ENCODE measurements at regions not wholly inside any gene's neighbourhood (a gene's known extent, or its start where the extent isn't known, plus 50 kb on each side); places are given as distances from the start of the nearest gene placed in this dataset.
A peak's percentile ranks its signal among the peaks of the same experiment; 100 is the strongest.

DNA sequence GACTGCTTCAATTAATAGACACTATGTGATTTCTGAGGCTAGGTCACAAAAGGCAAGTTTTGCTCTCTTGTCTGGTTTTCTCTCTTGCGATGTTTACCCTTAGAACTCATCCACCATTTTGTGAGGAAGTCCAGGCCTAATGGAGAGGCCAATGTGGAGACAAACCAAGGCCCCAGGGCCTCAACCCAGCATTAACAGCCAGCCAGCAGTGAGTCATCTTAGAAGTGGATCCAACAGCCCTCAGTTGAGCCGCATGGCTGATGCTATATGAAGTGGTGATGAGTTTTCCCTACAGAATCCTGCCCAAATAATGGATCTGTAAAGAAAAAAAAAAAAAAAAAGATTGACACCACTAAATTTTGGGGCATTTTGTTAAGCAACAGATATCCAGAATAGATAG is 95.1 kb downstream of the DNTTIP2 start:
- Histone ChIP-seq H3K4me3 (no peak overlapping the region), H3K27me3 (no peaks in the 10 kb centered on the region), H3K27ac (no peak overlapping the region), H3K9me3 (replicated peaks) (no peaks in the 10 kb centered on the region), H3K4me1 (peaks cover 16% of the 10 kb centered on the region), H3K36me3 (no peaks in the 10 kb centered on the region)
- DNase-seq, result no peak

DNA sequence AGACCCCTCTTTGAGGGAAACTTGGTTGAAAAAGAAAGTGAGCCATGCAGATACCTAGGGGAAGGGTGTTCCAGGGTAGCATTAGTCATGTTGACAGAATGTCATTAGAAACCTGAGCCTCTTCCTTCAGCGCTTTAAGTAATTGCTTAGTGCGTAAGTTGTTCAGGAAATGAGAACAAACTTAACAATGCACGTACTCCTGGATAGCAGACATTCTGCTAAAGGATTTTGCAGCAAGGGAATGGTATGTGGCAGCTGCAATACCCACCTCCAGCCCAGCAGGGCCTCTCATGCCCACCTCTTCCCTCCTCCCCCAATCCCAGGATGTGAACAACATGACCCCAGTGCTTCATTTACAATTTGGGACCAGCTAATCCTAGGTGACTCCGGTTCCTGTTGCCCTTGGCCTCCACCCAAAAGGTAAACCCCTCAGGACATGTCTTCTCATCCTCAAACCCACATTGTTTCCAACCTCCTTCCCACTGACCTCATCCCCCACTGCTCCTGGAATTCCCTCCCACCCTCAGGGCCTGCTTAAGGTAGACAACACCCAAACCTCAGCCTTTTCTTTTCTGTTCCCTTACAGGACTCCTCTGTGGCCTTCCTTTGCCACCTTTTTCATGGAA is 98.0 kb upstream of the BCAR3 start:
- Histone ChIP-seq H3K36me3 (no peaks in the 10 kb centered on the region), H3K27me3 (no peaks in the 10 kb centered on the region), H3K27ac (peak overlapping the region; percentile 68), H3K4me1 (peaks cover 32% of the 10 kb centered on the region), H3K9me3 (replicated peaks) (no peaks in the 10 kb centered on the region), H3K4me3 (no peak overlapping the region)
- DNase-seq, result peak; percentile 92 to 95

GRCh38 chr1:93778457-93778856 is 96.8 kb upstream of the BCAR3 start:
- no peak overlapping the region for H3K4me3 ChIP-seq
- H3K36me3 ChIP-seq, result no peaks in the 10 kb centered on the region
- H3K27me3 ChIP-seq, result no peaks in the 10 kb centered on the region
- no peaks in the 10 kb centered on the region for H3K9me3 ChIP-seq (replicated peaks)
- DNase-seq, result no peak
- H3K4me1 ChIP-seq, result peaks cover 42% of the 10 kb centered on the region
- H3K27ac ChIP-seq, result no peak overlapping the region

DNA sequence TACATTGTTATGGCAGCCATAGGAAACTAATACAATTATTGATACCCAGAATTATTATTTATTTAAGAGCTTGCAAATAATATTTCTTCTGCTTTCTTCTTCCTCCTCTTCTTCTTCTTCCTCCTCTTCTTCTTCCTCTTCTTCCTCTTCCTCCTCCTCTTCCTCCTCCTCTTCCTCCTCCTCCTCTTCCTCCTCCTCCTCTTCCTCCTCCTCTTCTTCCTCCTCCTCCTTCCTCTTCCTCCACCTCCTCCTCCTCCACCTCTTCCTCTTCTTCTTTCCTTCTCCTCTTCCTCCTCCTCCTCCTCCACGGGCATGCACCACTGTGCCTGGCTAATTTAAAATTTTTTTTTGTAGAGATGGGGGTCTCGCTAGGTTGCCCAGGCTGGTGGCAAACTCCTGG is 95.6 kb upstream of the BCAR3 start:
- Histone ChIP-seq H3K9me3 (replicated peaks) (no peaks in the 10 kb centered on the region), H3K4me3 (no peak overlapping the region), H3K36me3 (no peaks in the 10 kb centered on the region), H3K4me1 (peaks cover 51% of the 10 kb centered on the region), H3K27me3 (no peaks in the 10 kb centered on the region), H3K27ac (no peak overlapping the region)
- DNase-seq, result no peak

- no peaks in the 10 kb centered on the region for H3K36me3 ChIP-seq
- no peak overlapping the region for H3K27ac ChIP-seq
- H3K9me3 ChIP-seq (replicated peaks), result no peaks in the 10 kb centered on the region
- no peaks in the 10 kb centered on the region for H3K27me3 ChIP-seq
- H3K4me1 ChIP-seq, result peaks cover 54% of the 10 kb centered on the region
- DNase-seq, result no peak
- no peak overlapping the region for H3K4me3 ChIP-seq
Measured at GRCh38 chr1:93776728-93777127, 95.1 kb upstream of the BCAR3 start.

- Histone ChIP-seq H3K4me1 (peaks cover 55% of the 10 kb centered on the region), H3K9me3 (replicated peaks) (no peaks in the 10 kb centered on the region), H3K27ac (no peak overlapping the region), H3K36me3 (no peaks in the 10 kb centered on the region), H3K27me3 (no peaks in the 10 kb centered on the region), H3K4me3 (no peak overlapping the region)
- peak in 1 of 2 experiments; percentile 35 for DNase-seq
Measured at GRCh38 chr1:93775224-93775623, 93.6 kb upstream of the BCAR3 start.

DNA sequence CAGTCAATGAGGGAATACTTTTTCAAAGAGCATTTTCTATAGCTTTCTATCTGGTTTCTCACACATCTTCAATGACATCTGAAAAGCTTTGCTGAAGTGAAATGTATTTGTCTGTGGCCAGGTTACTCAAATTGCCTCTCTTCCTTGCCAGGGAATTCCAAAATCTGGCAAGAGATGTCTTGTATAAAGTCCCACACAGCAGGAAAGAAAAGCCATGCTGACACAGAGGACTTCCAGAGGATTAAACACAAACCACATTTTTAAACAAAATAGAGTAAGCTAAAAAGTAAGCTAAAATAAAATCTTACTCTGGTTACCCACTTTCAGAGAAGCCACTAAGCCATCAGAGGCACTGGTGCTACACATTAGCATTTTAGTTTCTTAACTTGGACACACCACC is 93.1 kb upstream of the BCAR3 start:
- Histone ChIP-seq H3K36me3 (no peaks in the 10 kb centered on the region), H3K9me3 (replicated peaks) (no peaks in the 10 kb centered on the region), H3K27ac (no peak overlapping the region), H3K27me3 (no peaks in the 10 kb centered on the region), H3K4me1 (peaks cover 55% of the 10 kb centered on the region), H3K4me3 (no peak overlapping the region)
- peak in 1 of 2 experiments; percentile 67 for DNase-seq

DNA sequence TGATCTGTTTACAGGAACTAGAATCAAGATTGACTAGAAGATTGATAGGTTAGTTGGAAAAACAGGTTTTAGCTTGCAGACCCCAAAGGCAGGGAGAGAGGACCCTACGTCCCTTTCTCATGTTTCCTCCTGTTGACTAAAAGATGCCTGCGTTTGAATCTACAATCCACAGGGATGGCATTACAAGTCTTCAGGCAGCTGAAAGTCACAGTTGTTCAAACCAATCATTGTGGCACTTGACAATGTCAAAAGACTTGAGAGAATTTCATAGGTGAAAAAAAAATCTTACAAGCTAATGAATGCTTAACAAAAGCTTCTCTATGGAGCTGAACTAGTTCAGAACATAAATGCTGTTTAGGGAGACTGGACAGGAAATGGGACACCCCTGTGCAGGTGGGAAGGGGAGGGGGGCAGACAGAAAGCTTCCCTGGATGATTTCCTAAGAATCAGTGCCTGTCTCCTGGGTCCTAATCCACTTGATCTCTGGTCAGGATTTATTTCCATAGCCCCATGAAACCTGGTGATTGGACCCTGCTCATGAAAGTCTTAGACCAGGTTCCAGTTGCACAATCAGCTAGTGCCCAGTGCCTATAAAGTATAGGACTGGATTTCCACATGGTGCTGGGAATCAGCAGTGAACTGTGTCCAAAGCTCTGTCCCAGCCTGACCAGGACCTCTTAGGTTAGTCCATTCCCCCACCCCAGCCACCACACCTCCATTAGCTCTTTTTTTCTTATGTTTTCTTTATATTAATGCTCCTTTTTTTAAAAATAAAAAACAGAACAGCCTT is 91.6 kb upstream of the BCAR3 start:
- DNase-seq, result peak; percentile 69 to 90
- Histone ChIP-seq H3K27me3 (no peaks in the 10 kb centered on the region), H3K4me3 (no peak overlapping the region), H3K9me3 (replicated peaks) (no peaks in the 10 kb centered on the region), H3K27ac (peak overlapping the region; percentile 34; the same call in 1 of the 2 replicates), H3K36me3 (no peaks in the 10 kb centered on the region), H3K4me1 (peaks cover 56% of the 10 kb centered on the region)

DNA sequence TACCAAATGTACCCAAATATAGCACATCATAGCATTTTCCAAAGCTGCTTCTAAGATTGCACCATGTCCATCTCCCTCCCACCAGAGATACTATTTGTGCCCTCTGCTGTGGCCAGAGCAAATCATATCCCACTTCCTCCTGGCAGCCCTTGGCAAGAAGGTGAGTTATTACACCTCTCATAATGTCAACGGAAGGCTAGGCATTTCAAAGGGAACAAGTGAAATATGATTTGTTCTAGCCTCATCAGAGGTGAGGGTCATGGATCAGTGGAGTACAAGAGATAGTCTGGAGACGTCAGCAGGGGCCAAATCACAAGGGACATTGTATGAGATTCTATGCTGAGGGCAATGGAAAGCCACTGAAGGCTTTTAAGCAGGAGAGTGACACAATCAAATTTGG is 90.2 kb upstream of the BCAR3 start:
- peaks cover 67% of the 10 kb centered on the region for H3K4me1 ChIP-seq
- no peak overlapping the region for H3K4me3 ChIP-seq
- no peaks in the 10 kb centered on the region for H3K36me3 ChIP-seq
- no peak overlapping the region for H3K27ac ChIP-seq
- H3K9me3 ChIP-seq (replicated peaks), result no peaks in the 10 kb centered on the region
- no peaks in the 10 kb centered on the region for H3K27me3 ChIP-seq
- DNase-seq, result no peak

GRCh38 chr1:93770640-93771039 is 89.0 kb upstream of the BCAR3 start:
- Histone ChIP-seq H3K4me3 (no peak overlapping the region), H3K9me3 (replicated peaks) (no peaks in the 10 kb centered on the region)
- peak in 1 of 2 experiments; percentile 70 for DNase-seq

GRCh38 chr1:93769777-93770176 is 88.1 kb upstream of the BCAR3 start:
- Histone ChIP-seq H3K27ac (no peak overlapping the region), H3K4me1 (peaks cover 65% of the 10 kb centered on the region), H3K36me3 (no peaks in the 10 kb centered on the region), H3K4me3 (no peak overlapping the region), H3K27me3 (no peaks in the 10 kb centered on the region), H3K9me3 (replicated peaks) (no peaks in the 10 kb centered on the region)
- DNase-seq, result no peak

More at GRCh38 chr1:93770640-93771039, 89.0 kb upstream of the BCAR3 start:
- Histone ChIP-seq H3K27me3 (no peaks in the 10 kb centered on the region), H3K27ac (no peak overlapping the region), H3K36me3 (no peaks in the 10 kb centered on the region), H3K4me1 (peaks cover 74% of the 10 kb centered on the region)

GRCh38 chr1:93768380-93768863 is 86.8 kb upstream of the BCAR3 start:
- Histone ChIP-seq H3K27me3 (no peaks in the 10 kb centered on the region), H3K9me3 (replicated peaks) (no peaks in the 10 kb centered on the region), H3K27ac (peak overlapping the region; percentile 40), H3K4me1 (peaks cover 54% of the 10 kb centered on the region), H3K36me3 (no peaks in the 10 kb centered on the region), H3K4me3 (peak overlapping the region; percentile 38)
- DNase-seq, result peak in 1 of 2 experiments; percentile 62

DNA sequence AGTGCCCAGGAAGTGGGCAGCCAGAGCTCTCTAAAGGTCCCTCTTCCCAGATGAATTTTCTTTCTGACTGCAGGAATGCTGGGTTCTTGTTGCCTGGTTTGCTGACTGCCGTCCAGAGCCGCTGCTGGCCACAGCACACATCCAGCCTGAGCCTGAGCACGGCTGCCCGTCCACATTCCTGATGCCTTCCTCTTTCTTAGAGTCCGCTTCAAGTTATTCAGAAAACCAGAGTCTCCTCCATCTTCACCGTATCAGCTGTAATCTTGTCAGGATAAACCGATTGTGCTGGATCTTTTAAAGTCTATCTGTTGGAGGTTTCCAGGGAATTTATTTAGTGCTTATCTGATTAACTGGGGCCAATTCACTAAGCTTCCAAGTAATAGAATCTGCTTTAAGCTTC is 84.8 kb upstream of the BCAR3 start:
- H3K36me3 ChIP-seq, result no peaks in the 10 kb centered on the region
- peak in 1 of 2 experiments; percentile 44 for DNase-seq
- no peaks in the 10 kb centered on the region for H3K27me3 ChIP-seq
- no peak overlapping the region for H3K27ac ChIP-seq
- H3K4me1 ChIP-seq, result peaks cover 39% of the 10 kb centered on the region
- H3K9me3 ChIP-seq (replicated peaks), result no peaks in the 10 kb centered on the region
- no peak overlapping the region for H3K4me3 ChIP-seq

DNA sequence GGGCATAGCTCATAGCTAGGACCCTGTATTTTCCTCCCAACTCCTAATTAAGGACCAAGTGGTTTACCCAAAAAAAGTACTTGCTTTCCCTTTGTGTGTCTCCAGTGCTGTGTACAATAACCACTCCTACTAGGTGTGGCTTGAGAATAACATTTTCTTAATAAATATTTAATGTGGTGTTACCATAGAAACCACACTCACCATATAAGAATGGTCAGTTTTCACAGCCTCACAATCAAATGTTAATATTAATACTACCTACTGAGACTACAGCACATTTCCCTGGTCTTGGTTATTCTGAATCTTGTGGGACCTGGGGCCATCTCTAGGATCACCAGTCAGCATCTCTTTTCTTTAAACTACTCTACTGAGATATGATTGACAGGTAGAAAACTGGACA is 83.5 kb upstream of the BCAR3 start:
- Histone ChIP-seq H3K27ac (no peak overlapping the region), H3K27me3 (no peaks in the 10 kb centered on the region), H3K4me3 (no peak overlapping the region), H3K4me1 (peaks cover 36% of the 10 kb centered on the region), H3K36me3 (no peaks in the 10 kb centered on the region), H3K9me3 (replicated peaks) (no peaks in the 10 kb centered on the region)
- DNase-seq, result no peak

- DNase-seq, result no peak
- no peak overlapping the region for H3K4me3 ChIP-seq
Measured at GRCh38 chr1:93764366-93764750, 82.7 kb upstream of the BCAR3 start.

More at GRCh38 chr1:93764366-93764750, 82.7 kb upstream of the BCAR3 start:
- H3K27ac ChIP-seq, result no peak overlapping the region
- no peaks in the 10 kb centered on the region for H3K36me3 ChIP-seq
- H3K4me1 ChIP-seq, result peaks cover 32% of the 10 kb centered on the region
- H3K9me3 ChIP-seq (replicated peaks), result no peaks in the 10 kb centered on the region
- H3K27me3 ChIP-seq, result no peaks in the 10 kb centered on the region
